GM12892 (cell line): ENCODE measurements at regions not wholly inside any gene's neighbourhood (a gene's known extent, or its start where the extent isn't known, plus 50 kb on each side); places are given as distances from the start of the nearest gene placed in this dataset.

ENCODE experiments used
- POLR2A ChIP-seq: IDR thresholded peaks from 2 replicates; pipeline ENCODE4 v1.6.1; 2011; ENCODE audit warnings: low read depth, low read length, control low read depth
- POLR2AphosphoS5 ChIP-seq: IDR thresholded peaks from 2 replicates; pipeline ENCODE4 v1.6.1; 2011; ENCODE audit warnings: low read depth, low read length, control low read depth

DNA sequence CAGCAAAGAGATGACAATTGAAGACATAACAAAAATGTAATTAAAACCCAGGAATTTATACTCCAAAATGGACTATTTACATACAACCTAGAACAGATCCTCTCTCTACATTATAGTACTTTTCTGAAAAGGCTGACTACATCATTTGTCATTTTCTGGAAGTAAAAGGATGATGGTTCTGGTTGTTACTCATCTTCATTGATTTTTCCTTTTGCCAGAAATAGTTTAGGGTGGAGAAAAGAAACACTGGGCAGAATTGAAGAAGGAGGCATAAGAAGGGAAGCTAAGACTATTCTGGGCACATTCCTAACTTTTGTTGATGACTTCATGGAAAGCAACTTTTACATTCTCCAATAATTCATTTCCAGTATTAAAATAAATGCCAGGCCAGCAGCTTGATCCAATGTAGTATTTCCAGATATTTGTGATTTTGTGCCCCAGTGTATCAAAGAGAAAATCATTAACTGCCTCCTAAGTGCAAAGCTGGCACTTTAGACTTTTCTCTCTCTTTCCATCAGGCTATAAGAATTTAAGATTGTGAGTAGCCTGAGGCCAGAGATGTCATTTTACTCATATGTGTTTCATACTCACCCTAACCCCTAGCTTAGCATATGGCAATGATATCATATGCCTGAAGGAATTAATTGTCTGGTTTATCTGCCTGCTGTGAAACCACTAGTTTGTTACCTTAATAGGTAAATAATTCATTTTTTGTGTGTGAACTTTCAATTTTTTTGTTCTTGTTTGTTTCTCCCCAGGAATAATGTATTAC lies 369.5 kb upstream of the LYPLAL1 start:
- no peak for TF ChIP-seq POLR2AphosphoS5
- TF ChIP-seq POLR2A: no peak
